DMS 273 treated with DMSO at 0.1 percent for 48 hours (cell line): ENCODE measurements at regions not wholly inside any gene's neighbourhood (a gene's known extent, or its start where the extent isn't known, plus 50 kb on each side); places are given as distances from the start of the nearest gene placed in this dataset.
"Not testable (repeated sequence)": the region's sequence is repeated elsewhere in the genome, so short reads cannot be mapped to it uniquely, and the experiment has no call there.

Experiments
- DNase-seq: peaks from one replicate; lab custom pipeline; 2025; lab: John Stamatoyannopoulos, UW

GRCh38 chr7:136117539-136117938 lies 140.4 kb upstream of the MTPN start:
- DNase-seq, result no peak

- DNase-seq, result no peak
These were observed 139.0 kb upstream of the MTPN start for GRCh38 chr7:136116186-136116585.

DNA sequence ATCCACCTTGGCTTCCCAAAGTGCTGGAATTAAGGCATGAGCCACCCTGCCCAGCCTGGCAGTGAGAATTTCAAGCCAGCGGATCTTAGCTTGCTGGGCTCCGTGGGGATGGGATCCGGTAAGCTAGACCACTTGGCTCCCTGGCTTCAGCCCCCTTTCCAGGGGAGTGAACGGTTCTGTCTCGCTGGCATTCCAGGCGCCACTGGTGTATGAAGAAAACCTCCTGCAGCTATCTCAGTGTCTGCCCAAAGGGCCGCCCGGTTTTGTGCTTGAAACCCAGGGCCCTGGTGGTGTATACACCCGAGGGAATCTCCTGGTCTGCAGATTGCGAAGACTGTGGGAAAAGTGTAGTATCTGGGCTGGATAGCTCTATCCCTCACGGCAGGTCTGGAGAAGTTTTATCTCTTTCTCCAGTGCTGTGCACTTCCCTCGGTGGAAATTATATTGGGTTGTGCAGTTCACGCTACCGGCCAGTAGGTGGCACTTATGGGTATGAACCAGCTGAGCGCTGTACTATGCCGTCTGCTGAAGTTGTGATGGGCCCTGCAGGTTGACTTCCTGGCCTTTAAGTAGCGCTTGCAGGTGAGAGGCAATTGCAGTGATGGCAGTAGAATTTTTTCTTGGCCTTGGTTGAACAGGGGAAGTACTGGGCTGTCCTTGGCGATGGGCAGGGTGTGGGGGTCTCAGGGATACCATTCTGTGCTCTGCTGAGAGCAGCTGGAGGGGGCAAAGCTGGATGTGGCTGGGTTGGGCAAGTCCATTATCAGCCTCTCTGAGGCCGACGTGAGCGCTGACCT lies 138.0 kb upstream of the MTPN start:
- DNase-seq, result no peak

GRCh38 chr7:136114467-136114866 lies 137.3 kb upstream of the MTPN start:
- DNase-seq, result not testable (repeated sequence)

DNA sequence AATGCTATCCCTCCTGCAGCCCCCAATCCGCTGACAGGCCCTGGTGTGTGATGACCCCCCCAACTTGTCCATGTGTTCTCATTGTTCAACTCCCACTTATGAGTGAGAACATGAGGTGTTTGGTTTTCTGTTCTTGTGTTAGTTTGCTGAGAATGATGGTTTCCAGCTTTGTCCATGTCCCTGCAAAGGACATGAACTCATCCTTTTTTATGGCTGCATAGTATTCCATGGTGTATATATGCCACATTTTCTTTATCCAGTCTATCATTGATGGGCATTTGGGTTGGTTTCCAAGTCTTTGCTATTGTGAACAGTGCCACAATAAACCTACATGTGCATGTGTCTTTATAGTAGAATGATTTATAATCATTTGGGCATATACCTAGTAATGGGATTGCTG lies 131.9 kb upstream of the MTPN start:
- not testable (repeated sequence) for DNase-seq

GRCh38 chr7:136105191-136105590 lies 128.0 kb upstream of the MTPN start:
- DNase-seq, result no peak

DNA sequence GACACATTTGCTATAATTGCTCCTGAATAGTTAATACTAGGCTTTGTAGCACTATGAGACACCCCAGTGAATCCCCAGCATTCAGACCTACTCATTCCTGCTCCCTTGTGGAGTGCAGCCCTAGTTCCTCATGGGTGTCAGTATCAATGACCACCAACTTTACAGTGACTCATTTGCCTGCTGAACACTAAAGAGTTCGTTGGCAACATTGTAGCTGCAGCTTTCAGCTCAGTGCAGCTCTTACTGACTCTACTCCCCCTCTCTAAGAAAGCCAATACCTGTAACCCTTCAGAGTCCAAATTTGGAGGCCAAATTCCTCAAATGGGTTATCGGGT lies 127.1 kb upstream of the MTPN start:
- DNase-seq, result no peak

GRCh38 chr7:136103545-136104268 lies 126.5 kb upstream of the MTPN start:
- no peak for DNase-seq

DNA sequence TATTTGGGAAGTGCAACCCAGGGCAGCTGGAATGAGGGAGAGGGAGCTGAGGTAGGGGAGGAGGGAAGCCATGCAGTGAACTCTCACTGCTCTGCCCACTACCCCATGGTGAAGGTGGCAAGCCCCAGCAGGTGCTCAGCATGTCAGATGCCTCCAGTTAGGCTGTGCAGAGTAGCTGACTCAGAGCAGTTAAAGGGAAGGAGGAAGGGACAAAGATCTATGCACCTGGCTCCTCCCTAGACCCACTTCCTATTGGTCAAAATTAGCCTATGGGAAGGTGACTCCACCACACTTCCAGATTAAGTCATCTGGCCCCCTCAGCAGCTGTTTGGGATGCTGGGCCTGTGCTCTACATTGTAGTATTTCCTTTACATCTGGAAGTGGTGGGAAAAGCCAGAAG lies 125.7 kb upstream of the MTPN start:
- no peak for DNase-seq

DNA sequence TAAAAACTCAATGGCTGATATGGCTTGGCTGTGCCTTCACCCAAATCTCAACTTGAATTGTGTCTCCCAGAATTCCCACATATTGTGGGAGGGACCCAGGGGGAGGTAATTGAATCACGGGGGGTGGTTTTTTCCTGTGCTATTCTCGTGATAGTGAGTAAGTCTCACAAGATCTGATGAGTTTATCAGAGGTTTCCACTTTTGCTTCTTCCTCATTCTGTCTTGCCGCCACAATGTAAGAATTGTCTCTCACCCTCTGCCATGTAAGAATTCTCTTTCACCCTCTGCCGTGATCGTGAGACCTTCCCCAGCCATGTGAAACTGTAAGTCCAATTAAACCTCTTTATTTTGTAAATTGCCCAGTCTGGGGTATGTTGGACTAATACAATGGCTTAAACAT lies 115.6 kb upstream of the MTPN start:
- not testable (repeated sequence) for DNase-seq

- no peak for DNase-seq
These were observed 110.7 kb upstream of the MTPN start for GRCh38 chr7:136087881-136088280.

GRCh38 chr7:136086712-136087111 lies 109.6 kb upstream of the MTPN start:
- DNase-seq, result no peak

- no peak for DNase-seq
These were observed 102.8 kb upstream of the MTPN start for GRCh38 chr7:136079934-136080333.

GRCh38 chr7:136079478-136079892 lies 102.3 kb upstream of the MTPN start:
- DNase-seq, result no peak

- no peak for DNase-seq
These were observed 101.9 kb upstream of the MTPN start for GRCh38 chr7:136079066-136079465.

DNA sequence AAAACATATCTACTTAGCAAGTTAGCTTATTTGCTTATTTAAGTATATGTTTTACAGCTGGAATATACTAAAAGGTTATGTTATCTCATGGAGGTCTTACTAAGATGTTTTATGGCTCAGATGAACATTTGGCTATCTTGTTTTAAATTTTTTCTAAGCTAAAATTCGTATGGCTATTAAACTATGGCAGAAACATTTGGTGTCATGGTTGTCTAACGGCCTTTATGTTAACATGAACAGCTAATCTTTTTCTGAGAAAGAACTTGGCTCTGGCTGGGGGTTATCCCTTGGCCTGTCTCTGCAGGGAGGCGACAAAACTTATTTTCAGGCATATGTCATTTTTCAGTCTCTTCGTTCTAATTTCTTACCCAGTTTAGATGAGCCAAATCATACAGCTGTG lies 101.5 kb upstream of the MTPN start:
- DNase-seq, result no peak

- no peak for DNase-seq
These were observed 99.8 kb upstream of the MTPN start for GRCh38 chr7:136076954-136077353.

GRCh38 chr7:136074843-136075242 lies 97.7 kb upstream of the MTPN start:
- DNase-seq, result no peak

- no peak for DNase-seq
These were observed 95.3 kb upstream of the MTPN start for GRCh38 chr7:136072447-136072846.

DNA sequence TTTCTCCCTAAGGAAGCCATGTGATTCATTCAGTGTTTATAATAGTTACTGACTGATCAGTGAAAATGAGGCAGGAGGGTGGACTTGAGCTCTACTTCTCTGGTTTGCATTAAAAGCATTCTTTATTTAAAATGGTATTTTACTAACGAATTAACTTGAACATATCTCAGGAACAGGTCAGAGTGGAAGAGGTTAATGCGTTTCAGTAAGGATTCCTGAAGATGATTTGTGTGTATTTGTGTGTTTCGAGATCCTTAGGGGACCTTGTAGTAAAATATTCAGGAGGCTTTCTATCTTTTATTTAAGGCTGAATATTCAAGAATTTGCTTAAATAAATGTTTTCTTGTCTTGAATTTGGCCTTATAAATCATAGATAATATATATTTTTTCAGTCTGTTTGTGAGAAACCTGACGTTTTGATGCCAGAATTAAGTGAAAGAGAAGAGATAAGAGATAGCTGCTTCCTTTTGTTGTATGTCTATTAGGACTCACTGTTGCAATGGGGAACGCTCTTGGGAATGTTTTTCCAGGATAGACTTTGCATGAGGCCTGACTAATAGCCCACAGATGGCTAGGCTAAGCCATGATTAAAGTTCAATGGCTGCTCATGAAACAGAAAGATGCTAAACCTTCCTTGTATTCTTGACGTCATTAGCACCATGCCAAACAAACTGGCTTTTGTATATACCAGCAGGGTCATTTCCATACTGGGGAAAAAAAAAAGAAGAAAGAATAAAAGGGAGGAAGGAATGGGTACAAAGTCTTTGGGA lies 93.8 kb upstream of the MTPN start:
- no peak for DNase-seq

GRCh38 chr7:136069840-136070529 lies 92.8 kb upstream of the MTPN start:
- no peak for DNase-seq

DNA sequence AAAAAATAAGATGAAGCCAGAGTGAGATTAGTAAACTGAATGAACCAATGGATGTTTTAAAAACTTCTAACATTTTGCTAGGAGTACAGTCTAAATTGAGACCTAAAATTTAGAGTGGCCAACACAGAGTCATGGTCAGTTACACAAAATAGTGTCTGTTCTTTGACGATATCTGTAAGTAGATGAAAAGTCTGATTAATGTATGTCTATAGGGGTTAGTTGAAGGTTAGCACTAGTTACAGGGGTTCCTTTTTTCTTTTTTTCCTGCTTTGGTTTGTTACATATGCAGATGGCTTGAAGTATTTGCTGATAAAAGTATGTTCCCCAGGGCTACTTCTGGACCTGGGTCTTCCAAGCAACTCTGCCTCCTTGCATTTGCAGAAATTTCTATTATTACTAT lies 90.1 kb upstream of the MTPN start:
- DNase-seq, result no peak
